ENCODE measurements at regions not wholly inside any gene's neighbourhood (a gene's known extent, or its start where the extent isn't known, plus 50 kb on each side); places are given as distances from the start of the nearest gene placed in this dataset.

DNA sequence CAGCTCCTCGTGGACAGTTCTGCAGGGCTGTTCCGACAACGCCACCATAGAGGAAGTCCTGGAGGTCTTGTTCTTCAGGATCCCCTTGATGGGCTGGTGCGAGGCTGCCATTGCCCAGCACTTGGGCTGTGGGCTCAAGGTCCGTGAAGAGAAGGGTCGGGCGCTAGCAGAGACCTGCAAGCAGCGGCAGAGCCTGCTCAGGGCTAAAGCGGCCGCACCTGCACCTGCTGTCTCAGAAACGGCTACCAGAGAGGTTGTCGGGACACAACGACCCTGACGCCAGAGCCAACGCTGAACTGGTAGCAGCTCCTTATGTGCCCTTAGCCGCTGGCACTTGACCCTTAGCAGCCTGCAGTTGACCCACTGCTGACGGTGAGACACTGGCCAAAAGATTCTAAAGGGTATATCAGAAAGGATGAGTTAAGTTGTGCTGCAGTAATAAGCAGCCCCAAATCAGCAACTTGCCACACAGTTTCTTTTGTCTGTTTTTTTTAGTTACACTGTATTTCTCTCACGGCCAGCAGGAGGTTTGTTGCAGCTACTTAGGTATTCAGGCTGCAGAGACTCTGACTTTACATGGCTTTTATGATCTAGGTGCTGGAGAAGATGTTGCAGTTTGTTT, 55.5 kb upstream of the ST6GAL2 start:
- DNase-seq (ENCODE audit: low spot score), result no peak

DNA sequence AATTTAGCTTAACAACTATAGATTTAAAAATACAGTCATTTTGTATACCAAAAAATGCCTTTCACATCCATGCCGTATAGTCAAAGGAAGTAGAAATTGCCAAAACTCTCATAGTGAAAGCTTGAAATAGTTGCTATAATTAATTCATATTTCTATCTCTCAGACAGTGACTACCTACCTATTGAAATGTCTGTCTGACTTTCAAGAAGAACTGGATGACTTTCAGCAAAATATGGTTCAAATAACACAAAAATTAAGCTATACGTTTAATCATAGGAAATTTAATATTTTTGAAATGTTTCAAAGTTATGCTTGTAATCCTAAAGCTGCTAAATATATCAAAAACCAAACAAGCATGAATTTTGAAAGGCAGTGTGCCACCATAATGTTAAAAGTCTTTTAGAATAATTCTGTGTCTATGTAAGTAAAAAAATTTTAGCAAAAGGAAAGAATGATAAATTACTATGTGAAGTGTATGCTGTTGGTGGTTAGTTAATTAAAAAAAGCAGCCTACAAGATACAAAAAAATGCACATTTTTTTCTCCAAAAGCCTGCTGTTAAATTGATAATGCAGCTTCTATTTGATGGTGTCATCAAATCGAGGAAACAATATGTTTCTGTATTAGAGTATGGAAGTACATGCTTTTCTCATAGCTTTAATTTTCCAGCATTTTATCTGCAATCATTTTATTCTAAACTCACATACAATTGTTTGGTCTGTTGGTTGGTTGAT, 57.7 kb upstream of the ST6GAL2 start:
- DNase-seq (ENCODE audit: low spot score), result no peak

DNA sequence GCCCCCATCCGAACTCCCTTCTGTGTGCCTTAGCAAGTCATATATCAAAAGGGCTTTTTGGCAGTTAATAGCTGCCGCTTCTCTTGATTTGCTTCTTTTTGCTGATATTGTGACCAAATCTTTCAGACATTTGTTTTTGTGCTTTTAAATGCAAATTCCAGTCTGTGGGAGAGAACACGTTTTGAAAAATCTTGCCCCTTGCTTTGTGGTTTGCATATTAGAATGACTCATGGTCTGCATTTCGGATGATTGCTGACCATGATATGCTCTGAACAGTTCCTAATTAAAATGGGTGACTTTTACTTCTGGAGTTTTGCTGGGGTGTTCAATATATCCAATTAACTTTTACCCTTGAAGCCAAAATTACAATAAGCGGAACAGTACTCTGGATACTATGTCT, 58.2 kb upstream of the ST6GAL2 start:
- DNase-seq (ENCODE audit: low spot score), result no peak

DNA sequence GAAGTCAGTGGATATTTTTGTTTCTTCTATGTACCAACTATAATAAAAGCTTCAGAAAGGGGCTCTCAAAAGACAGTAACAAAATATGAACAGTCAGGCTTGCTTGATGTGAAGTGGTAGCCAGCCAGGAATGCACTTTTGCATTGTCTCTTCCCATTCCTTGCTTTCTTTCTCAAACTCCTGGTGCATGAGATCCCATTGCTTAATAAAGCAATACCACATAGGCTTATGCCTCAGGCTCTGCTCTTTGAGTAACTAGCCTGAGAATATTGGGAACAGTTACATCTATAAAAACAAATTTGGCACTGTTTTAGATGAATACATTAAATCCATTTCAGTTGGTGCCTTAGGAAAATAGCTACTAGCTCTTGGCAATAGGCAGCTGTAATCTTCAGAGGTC, 62.6 kb upstream of the ST6GAL2 start:
- DNase-seq (ENCODE audit: low spot score), result no peak

DNA sequence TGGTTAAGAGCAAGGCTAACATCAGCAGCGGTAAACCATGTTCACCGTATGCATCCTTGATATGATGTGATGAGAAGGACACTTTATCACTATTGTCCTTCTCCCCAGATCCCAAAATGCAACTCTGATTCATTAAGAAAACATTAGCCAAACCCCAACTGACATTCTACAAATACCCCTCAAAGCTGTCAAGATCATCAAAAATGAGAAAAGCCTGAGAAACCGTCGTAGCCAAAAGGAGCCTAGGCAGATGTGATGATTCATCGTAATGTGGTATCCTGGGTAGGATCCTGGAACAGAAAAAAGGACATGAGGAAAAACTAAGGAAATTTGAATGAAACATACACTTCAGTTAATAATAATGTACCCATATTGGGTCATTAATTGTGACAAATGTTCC, 67.3 kb upstream of the ST6GAL2 start:
- no peak for DNase-seq (ENCODE audit: low spot score)

DNA sequence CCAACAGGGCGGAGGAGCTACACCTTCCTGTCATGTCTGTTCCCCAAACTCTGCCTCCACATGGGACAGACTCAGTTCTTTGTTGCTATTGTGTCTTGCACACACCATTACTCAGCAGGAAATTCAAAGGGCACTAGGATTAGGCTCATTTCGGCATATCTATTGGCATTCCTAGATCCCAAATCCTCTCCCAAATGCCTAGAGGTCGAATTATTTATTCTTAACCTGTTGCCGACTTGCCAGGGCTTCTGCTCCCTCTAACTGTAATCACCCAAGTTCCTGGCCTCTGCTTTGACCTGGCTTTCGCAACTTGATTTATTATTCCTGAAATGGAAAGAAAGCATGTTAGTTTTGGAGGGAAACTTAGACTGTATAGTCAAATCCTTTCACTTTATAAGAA, 67.8 kb upstream of the ST6GAL2 start:
- DNase-seq (ENCODE audit: low spot score), result no peak

DNA sequence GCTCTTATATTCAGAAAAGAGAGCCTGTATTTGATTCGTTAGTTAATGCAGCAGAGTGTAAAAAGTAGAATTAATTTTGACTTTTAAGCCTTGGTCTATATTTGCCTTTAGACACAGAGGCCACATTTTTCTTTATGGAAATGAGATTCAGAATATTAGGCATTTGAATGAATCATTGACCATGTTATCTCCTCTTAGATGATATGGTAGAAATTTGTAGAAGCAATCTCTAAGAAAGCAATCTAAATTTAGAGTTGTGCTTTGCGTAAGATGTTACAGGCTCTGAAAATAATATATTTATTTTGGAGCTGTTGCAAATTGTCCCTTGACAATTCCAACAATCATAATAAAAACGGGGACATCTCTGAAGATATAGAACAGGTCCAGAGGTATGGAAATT, 68.3 kb upstream of the ST6GAL2 start:
- DNase-seq (ENCODE audit: low spot score), result no peak

GRCh38 chr2:106956416-106956815, 70.4 kb upstream of the ST6GAL2 start:
- DNase-seq (ENCODE audit: low spot score), result peak; percentile 22

GRCh38 chr2:106956879-106957278, 70.9 kb upstream of the ST6GAL2 start:
- DNase-seq (ENCODE audit: low spot score), result no peak

GRCh38 chr2:106959975-106960682, 74.2 kb upstream of the ST6GAL2 start:
- DNase-seq (ENCODE audit: low spot score), result no peak

- DNase-seq (ENCODE audit: low spot score), result no peak
These were observed 74.8 kb upstream of the ST6GAL2 start for GRCh38 chr2:106960683-106961161.

- no peak for DNase-seq (ENCODE audit: low spot score)
These were observed 75.4 kb upstream of the ST6GAL2 start for GRCh38 chr2:106961328-106961727.

GRCh38 chr2:106963156-106963555, 77.2 kb upstream of the ST6GAL2 start:
- no peak for DNase-seq (ENCODE audit: low spot score)

- no peak for DNase-seq (ENCODE audit: low spot score)
These were observed 77.9 kb upstream of the ST6GAL2 start for GRCh38 chr2:106963893-106964292.

DNA sequence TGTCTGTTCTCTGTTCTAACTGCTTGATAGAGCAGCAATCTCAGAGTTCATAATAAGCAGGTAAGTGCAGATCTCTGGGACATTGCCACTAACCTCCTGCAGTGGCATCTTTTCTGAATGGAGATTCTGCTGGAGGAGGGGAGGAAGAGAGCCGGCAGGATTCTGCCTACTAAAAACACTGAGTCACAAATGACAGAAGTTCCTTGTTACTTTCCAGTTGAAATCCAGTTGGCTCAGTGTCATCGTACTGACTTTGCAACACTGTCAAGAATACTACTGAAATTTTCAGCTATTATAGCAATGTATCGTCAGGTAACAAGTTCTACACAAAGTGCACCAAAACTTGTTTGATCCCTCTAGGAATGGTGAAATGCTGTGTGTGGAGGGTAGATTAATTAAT, 79.6 kb upstream of the ST6GAL2 start:
- DNase-seq (ENCODE audit: low spot score), result no peak

DNA sequence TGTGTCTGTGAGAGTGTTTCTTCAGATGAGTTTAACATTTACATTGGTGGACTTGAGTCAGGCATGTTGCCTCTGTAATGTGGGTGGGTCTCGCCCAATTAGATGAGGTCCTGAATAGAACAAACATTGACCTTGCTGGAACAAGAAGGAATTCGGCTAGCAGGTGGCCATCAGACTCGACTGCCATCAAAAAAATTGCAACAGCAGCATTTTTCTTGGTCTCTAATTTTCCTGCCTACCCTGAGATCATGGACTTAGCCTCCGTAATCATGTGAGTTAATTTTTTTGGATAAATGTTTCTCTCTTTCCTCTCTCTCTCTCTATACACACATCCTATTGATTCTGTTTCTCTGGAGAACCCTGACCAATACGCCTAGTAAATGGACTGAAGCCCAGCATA, 83.8 kb upstream of the ST6GAL2 start:
- DNase-seq (ENCODE audit: low spot score), result no peak

- no peak for DNase-seq (ENCODE audit: low spot score)
These were observed 84.7 kb upstream of the ST6GAL2 start for GRCh38 chr2:106970471-106971261.

DNA sequence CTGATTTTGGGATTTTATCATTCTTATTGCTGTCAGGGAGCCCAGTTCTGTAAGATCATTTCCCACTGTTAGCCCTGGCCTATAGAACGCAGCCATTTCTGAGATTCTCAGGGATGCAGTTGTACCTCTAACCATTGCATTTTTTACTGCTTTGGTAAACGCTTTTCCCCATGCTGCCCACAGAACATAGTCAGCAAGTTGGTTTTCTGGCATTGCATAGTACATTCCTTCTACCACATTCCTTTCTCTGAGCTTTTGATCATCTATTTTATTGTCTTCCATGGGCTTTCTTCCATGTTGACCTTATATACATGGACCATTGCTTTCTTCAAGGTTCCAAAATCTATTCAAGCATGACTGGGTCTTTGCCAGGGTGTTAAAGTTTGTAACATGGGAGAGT, 86.8 kb upstream of the ST6GAL2 start:
- no peak for DNase-seq (ENCODE audit: low spot score)

- no peak for DNase-seq (ENCODE audit: low spot score)
These were observed 88.9 kb upstream of the ST6GAL2 start for GRCh38 chr2:106974891-106975290.

DNA sequence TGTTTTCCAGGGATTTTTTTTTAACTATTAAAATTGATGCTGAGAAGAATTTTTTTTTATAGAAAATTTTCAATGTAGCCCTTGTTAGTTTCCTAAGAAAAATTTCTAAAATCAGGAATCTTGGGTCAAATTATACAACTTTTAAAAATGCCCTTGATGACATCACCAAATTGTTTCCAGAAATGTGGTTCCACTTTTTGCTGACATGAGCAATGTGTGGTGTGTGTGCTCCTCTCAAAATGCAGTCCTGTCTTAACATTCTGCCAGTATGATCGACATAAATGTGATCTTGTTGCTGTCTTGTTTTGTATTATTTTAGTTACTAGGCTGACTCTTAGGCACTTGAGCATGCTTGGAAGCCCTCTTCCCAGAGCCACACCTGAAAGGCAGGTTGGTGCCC, 89.7 kb upstream of the ST6GAL2 start:
- DNase-seq (ENCODE audit: low spot score), result no peak

GRCh38 chr2:106976548-106976947, 90.6 kb upstream of the ST6GAL2 start:
- DNase-seq (ENCODE audit: low spot score), result no peak

DNA sequence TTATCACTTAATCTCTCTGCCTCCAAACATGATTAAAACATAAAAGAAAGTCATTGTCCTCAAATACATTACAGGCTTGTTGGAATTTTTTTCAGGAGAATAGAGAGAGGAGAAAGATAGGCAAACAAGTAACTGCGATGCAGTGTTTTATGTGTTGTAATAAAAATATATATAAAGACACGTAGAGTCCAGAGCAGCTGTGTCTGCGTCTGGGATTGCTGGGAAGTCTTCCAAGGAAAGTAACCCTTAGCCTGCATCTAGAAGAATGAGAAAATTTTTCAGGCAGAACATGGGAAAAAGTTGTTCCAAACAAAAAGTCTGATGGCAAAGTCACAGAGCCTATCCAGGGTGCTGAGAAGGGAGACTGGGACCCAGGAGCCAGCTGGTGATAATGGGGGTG, 91.8 kb upstream of the ST6GAL2 start:
- DNase-seq (ENCODE audit: low spot score), result no peak
